BLaER1 (cell line): ENCODE measurements at regions not wholly inside any gene's neighbourhood (a gene's known extent, or its start where the extent isn't known, plus 50 kb on each side); places are given as distances from the start of the nearest gene placed in this dataset.
"Not testable (repeated sequence)": the region's sequence is repeated elsewhere in the genome, so short reads cannot be mapped to it uniquely, and the experiment has no call there.

Experiments
- H3K27ac ChIP-seq: shearing (Covaris generic); formaldehyde crosslinking; 2 replicates; pipeline ENCODE4 v1.8.1; 2022
- H3K27me3 ChIP-seq: shearing (Covaris generic); formaldehyde crosslinking; 2 replicates; pipeline ENCODE4 v1.8.1; 2022
- H3K36me3 ChIP-seq: shearing (Covaris generic); formaldehyde crosslinking; 2 replicates; pipeline ENCODE4 v1.8.1; 2022
- H3K4me1 ChIP-seq: shearing (Covaris generic); formaldehyde crosslinking; 2 replicates; pipeline ENCODE4 v1.8.1; 2022
- H3K4me2 ChIP-seq: shearing (Covaris generic); formaldehyde crosslinking; 2 replicates; pipeline ENCODE4 v1.8.1; 2022
- H3K4me3 ChIP-seq: shearing (Covaris generic); formaldehyde crosslinking; 2 replicates; pipeline ENCODE4 v1.8.1; 2022
- H3K9ac ChIP-seq: shearing (Covaris generic); formaldehyde crosslinking; 2 replicates; pipeline ENCODE4 v1.8.1; 2022
- H3K9me3 ChIP-seq: shearing (Covaris generic); formaldehyde crosslinking; 2 replicates; pipeline ENCODE4 v1.8.1; 2022
- H4K20me1 ChIP-seq: shearing (Covaris generic); formaldehyde crosslinking; 2 replicates; pipeline ENCODE4 v1.8.1; 2022
- Cebpa-rat ChIP-seq: shearing (Covaris generic); IDR thresholded peaks from 2 replicates; pipeline ENCODE4 v1.8.1; 2022

DNA sequence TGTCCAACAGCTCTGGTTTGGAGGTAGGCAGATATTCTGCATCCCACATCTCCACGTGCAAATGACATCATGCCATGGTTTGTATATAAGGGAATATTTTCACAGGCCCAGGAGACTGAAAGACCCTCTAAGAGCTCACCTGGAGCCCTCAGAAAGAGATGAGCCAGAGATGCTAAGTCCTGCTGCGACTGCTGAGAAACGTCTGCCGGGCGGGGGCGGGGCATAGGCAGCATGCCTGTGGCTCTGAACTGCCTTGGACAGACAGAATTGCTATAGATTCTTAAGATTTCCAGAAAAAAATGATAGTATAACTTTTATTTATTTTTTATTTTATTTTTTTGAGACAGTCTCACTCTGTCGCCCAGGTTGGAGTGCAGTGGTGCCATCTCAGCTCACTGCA is 64.2 kb upstream of the METTL9 start:
- H4K20me1 ChIP-seq, H3K27ac ChIP-seq, H3K36me3 ChIP-seq, H3K9me3 ChIP-seq, H3K4me3 ChIP-seq, H3K9ac ChIP-seq, H3K4me1 ChIP-seq, H3K27me3 ChIP-seq, H3K4me2 ChIP-seq: not testable (repeated sequence)

GRCh38 chr16:21536740-21537139 is 62.6 kb upstream of the METTL9 start:
- H3K27me3 ChIP-seq, H3K9me3 ChIP-seq, H3K4me3 ChIP-seq, H4K20me1 ChIP-seq, H3K4me2 ChIP-seq, H3K9ac ChIP-seq, H3K27ac ChIP-seq, H3K36me3 ChIP-seq: not testable (repeated sequence)
- H3K4me1 ChIP-seq, result peaks cover 19% of the 10 kb centered on the region

DNA sequence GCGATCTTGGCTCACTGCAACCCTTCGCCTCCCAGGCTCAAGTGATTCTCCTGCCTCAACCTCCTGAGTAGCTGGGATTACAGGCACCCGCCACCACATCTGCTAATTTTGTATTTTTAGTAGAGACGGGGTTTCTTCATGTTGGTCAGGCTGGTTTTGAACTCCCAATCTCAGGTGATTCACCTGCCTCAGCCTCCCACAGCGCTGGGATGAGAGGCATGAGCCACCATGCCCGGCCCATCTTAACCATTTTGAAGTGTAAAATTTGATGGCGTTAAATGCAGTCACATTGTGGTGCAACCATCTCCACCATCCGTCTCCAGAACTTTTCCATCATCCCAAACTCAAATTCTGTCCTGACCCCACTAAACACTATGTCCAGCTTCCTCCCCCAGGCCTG is 61.8 kb upstream of the METTL9 start:
- H3K36me3 ChIP-seq, H3K4me3 ChIP-seq, H3K9ac ChIP-seq, H3K4me2 ChIP-seq, H3K27me3 ChIP-seq, H4K20me1 ChIP-seq, H3K9me3 ChIP-seq, H3K27ac ChIP-seq: not testable (repeated sequence)
- peaks cover 28% of the 10 kb centered on the region for H3K4me1 ChIP-seq

DNA sequence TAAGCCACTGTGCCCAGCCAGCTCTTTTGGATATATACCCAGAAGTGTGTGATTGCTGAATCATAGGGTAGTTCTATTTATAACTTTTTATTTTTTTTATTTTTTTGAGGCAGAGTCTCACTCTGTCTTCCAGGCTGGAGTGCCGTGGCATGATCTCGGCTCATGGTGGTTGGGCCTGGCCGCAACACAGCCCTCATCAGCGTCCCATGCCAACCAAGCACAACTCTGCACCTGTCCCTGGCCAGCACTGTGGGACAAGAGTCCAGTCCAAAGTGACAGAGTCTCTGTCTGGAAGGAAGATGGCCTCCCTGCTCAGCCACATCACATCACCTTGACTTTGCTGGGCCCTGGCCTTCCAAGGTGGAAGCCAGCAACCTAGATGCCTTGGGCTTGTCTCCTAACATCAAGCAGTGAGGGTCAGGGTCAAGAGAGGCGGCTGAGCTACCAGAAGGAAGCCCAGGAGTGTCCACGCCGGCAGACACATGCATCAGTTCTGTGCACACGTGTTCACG is 60.2 kb upstream of the METTL9 start:
- not testable (repeated sequence) for H3K4me3 ChIP-seq, H3K4me2 ChIP-seq, H4K20me1 ChIP-seq, H3K27ac ChIP-seq, H3K9me3 ChIP-seq, H3K36me3 ChIP-seq, H3K27me3 ChIP-seq, H3K9ac ChIP-seq
- peaks cover 40% of the 10 kb centered on the region for H3K4me1 ChIP-seq

GRCh38 chr16:21540770-21541433 is 58.5 kb upstream of the METTL9 start:
- peak overlapping the region; percentile 92 for H3K4me2 ChIP-seq
- H3K27ac ChIP-seq, result not testable (repeated sequence)

DNA sequence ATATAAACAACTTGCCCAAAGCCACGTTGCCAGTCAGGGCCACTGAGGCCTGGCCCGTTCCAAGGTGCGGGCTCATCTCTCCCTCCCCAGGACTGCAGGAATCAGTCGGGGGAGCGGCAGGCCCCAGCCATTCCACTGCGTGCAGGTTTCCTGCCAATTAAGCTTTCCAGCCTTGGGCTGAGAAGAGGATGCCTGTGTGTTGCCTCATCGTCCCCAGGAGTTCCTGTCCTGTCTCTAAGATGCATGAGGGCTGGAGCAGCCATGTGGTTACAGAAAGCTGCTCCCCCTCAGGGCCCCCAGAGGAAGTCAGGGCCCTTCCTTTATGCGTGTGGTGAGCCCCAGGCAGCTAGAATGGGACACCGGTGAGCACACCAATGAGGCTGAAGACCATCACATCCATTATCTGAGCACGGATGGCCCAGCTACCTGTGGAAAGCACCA is 57.7 kb upstream of the METTL9 start:
- H3K9ac ChIP-seq, H3K27me3 ChIP-seq, H4K20me1 ChIP-seq, H3K36me3 ChIP-seq, H3K4me3 ChIP-seq, H3K9me3 ChIP-seq, H3K27ac ChIP-seq: not testable (repeated sequence)
- H3K4me2 ChIP-seq, result peak overlapping the region; percentile 92
- peak; percentile 80 for TF ChIP-seq Cebpa-rat
- H3K4me1 ChIP-seq, result peaks cover 49% of the 10 kb centered on the region

More at GRCh38 chr16:21540770-21541433, 58.5 kb upstream of the METTL9 start:
- H3K4me1 ChIP-seq, result peaks cover 48% of the 10 kb centered on the region
- H3K9ac ChIP-seq, H4K20me1 ChIP-seq, H3K4me3 ChIP-seq, H3K27me3 ChIP-seq, H3K9me3 ChIP-seq, H3K36me3 ChIP-seq: not testable (repeated sequence)

GRCh38 chr16:21542075-21542474 is 57.3 kb upstream of the METTL9 start:
- H3K4me3 ChIP-seq, H4K20me1 ChIP-seq, H3K9ac ChIP-seq, H3K9me3 ChIP-seq, H3K36me3 ChIP-seq, H3K27ac ChIP-seq, H3K27me3 ChIP-seq: not testable (repeated sequence)
- peaks cover 49% of the 10 kb centered on the region for H3K4me1 ChIP-seq
- H3K4me2 ChIP-seq, result peak overlapping the region; percentile 92

- H3K4me3 ChIP-seq, H4K20me1 ChIP-seq, H3K27ac ChIP-seq, H3K9me3 ChIP-seq, H3K27me3 ChIP-seq, H3K9ac ChIP-seq, H3K36me3 ChIP-seq: not testable (repeated sequence)
- H3K4me1 ChIP-seq, result peaks cover 49% of the 10 kb centered on the region
- peak overlapping the region; percentile 92 for H3K4me2 ChIP-seq
Observed at GRCh38 chr16:21542491-21543124, 56.8 kb upstream of the METTL9 start.

GRCh38 chr16:21543151-21543836 is 56.1 kb upstream of the METTL9 start:
- not testable (repeated sequence) for H4K20me1 ChIP-seq, H3K36me3 ChIP-seq, H3K4me3 ChIP-seq, H3K27me3 ChIP-seq, H3K27ac ChIP-seq, H3K9ac ChIP-seq, H3K9me3 ChIP-seq
- Histone ChIP-seq H3K4me2 (peak overlapping the region; percentile 92), H3K4me1 (peaks cover 49% of the 10 kb centered on the region)

DNA sequence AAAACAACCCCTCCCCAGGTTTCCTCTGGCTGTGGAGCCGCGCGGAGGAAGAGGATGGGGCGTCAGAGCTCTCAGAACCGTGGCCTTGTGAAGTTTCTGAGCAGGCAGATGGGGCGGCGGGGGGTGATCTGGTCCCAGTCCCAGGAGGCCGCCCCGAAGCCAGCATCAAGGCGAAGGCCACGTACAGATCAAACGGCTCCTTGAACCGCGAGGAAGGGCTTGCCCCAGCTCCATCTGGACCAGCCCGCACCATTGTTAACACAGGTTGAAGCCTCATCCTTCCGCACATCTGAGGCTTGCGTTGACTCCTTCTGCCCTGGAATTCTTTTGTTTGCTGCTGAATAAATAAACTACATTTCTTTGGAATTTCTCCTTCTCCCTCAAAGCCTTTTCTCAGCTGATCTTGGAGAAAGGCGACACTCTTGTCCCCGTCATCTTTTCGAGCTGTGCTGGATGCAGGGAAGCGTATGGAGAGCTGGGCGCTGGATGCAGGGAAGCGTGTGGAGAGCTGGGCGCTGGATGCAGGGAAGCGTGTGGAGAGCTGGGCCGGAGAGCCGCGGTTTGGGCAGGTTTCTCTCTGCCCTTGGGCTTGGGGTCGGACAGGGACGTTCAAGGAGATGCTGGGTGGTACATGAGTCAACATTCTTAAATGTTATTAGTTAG is 53.6 kb upstream of the METTL9 start:
- peaks cover 39% of the 10 kb centered on the region for H3K4me1 ChIP-seq
- not testable (repeated sequence) for H3K27me3 ChIP-seq, H3K9ac ChIP-seq, H3K4me3 ChIP-seq, H3K9me3 ChIP-seq, H4K20me1 ChIP-seq, H3K36me3 ChIP-seq, H3K27ac ChIP-seq
- H3K4me2 ChIP-seq, result peak overlapping the region; percentile 69

DNA sequence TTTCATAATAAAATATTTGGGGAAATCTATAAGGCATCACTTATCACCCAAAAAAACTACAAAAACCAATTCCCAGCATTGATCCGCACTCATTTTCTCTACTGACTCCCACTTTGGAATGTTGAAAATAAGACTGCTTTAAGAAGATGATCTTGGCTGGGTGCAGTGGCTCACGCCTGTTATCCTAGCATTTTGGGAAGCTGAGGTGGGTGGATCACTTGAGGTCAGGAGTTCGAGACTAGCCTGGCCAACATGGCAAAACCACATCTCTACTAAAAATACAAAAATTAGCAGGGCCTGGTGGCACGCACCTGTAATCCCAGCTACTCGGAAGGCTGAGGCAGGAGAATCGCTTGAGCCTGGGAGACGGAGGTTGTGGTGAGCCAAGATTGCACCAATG is 50.0 kb upstream of the METTL9 start:
- not testable (repeated sequence) for H3K4me3 ChIP-seq, H3K9me3 ChIP-seq, H3K27me3 ChIP-seq, H3K4me2 ChIP-seq, H3K36me3 ChIP-seq, H3K9ac ChIP-seq, H4K20me1 ChIP-seq, H3K27ac ChIP-seq
- H3K4me1 ChIP-seq, result peaks cover 27% of the 10 kb centered on the region
